GM19023 (cell line): ENCODE measurements at regions not wholly inside any gene's neighbourhood (a gene's known extent, or its start where the extent isn't known, plus 50 kb on each side); places are given as distances from the start of the nearest gene placed in this dataset.
"Not testable (repeated sequence)": the region's sequence is repeated elsewhere in the genome, so short reads cannot be mapped to it uniquely, and the experiment has no call there.

Experiments used
- ATAC-seq: cut with Tn5 transposase; IDR thresholded peaks from one replicate; pipeline ENCODE4 v1.9.1; 2021; ENCODE audit warnings: mild to moderate bottlenecking, moderate library complexity; ENCODE audit not compliant: unreplicated experiment

DNA sequence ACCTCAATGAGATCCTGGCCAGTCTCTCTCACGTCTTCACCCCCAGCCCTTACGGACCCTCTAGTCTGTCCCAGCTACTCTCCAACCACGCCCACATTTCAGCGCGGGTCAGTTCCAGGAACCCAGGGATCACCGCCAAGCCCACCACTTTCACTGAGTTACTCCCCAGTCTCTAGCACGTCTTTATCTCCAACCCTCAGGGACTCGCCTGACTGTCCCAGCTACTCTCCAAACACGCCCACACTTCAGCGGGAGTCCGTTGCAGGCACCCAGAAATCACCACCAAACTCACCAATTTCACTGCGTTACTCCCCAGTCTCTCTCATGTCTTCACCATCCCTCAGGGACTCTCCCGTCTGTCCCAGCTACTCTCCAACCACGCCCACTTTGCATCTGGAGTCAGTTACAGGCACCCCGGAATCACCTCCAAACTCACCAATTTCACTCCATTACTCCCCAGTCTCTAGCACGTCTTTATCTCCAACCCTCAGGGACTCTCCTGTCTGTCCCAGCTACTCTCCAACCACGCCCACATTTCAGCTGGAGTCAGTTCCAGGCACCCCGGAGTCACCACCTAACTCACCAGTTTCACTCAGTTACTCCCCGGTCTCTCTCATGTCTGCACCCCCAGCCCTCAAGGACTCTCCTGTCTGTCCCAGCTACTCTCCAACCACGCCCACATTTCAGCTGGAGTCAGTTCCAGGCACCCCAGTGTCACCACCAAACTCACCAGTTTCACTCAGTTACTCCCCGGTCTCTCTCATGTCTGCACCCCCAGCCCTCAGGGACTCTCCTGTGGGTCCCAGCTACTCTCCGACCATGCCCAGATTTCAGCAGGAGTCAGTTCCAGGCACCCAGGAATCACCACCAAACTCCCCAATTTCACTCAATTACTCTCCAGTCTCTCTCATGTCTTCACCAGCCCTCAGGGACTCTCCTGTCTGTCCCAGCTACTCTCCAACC lies 336.8 kb downstream of the CWH43 start:
- not testable (repeated sequence) for ATAC-seq

DNA sequence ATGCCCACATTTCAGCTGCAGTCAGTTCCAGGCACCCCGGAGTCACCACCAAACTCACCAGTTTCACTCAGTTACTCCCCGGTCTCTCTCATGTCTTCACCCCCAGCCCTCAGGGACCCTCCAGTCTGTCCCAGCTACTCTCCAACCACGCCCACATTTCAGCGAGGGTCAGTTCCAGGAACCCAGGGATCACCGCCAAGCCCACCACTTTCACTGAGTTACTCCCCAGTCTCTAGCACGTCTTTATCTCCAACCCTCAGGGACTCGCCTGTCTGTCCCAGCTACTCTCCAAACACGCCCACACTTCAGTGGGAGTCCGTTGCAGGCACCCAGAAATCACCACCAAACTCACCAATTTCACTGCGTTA lies 337.5 kb downstream of the CWH43 start:
- not testable (repeated sequence) for ATAC-seq
